IMR-90 (cell line): ENCODE measurements at regions not wholly inside any gene's neighbourhood (a gene's known extent, or its start where the extent isn't known, plus 50 kb on each side); places are given as distances from the start of the nearest gene placed in this dataset.
A peak's percentile ranks its signal among the peaks of the same experiment; 100 is the strongest.

Experiments
- ATAC-seq: fragments of 200-7000 bp; cut with Tn5 transposase; 2 replicates; pipeline ENCODE4 v1.9.1; 2020; ENCODE audit warnings: low read depth, mild to moderate bottlenecking, moderate library complexity
- BruUV-seq: library from RNA; stranded (reverse); fragments of 400-500 nt; replicated peaks from 2 replicates; lab custom pipeline; 2021; lab: Mats Ljungman, UMichigan
- CTCF ChIA-PET: fragments of 300-600 bp; formaldehyde crosslinking; extraction: SDS; loops from one replicate; lab custom pipeline; 2021; ENCODE audit warnings: antibody characterized with exemption; lab: Yijun Ruan, JAX
- POLR2A ChIA-PET: fragments of 300-600 bp; sonication (Branson Sonifier 250); formaldehyde crosslinking; loops from one replicate; lab custom pipeline; 2022; ENCODE audit warnings: antibody characterized with exemption; ENCODE audit not compliant: unreplicated experiment; lab: Charles Lee
- DNase-seq: peaks from one replicate; pipeline ENCODE4 v3.0.0; 2013
- H2AFZ ChIP-seq: replicated peaks from 2 replicates; pipeline ENCODE3; 2013; ENCODE audit warnings: low read length, mild to moderate bottlenecking; ENCODE audit not compliant: poor library complexity
- H2AK5ac ChIP-seq: 2 replicates; pipeline ENCODE4 v1.6.1; 2013; ENCODE audit warnings: low read depth, low read length, inconsistent platforms
- H2AK9ac ChIP-seq: replicated peaks from 2 replicates; pipeline ENCODE3; 2013; ENCODE audit warnings: mild to moderate bottlenecking, low read depth, low read length, moderate library complexity; ENCODE audit not compliant: poor library complexity
- H2BK120ac ChIP-seq: 2 replicates; pipeline ENCODE4 v1.6.1; 2013; ENCODE audit warnings: low read depth, low read length, inconsistent platforms
- H2BK15ac ChIP-seq: 3 replicates; pipeline ENCODE4 v1.6.1; 2013; ENCODE audit warnings: low read depth, low read length, inconsistent platforms
- H2BK20ac ChIP-seq: 2 replicates; pipeline ENCODE4 v1.6.1; 2013; ENCODE audit warnings: low read depth, mild to moderate bottlenecking, inconsistent platforms, low read length, moderate library complexity
- H2BK5ac ChIP-seq: 2 replicates; pipeline ENCODE4 v1.6.1; 2013; ENCODE audit warnings: mild to moderate bottlenecking, low read depth, low read length, inconsistent platforms; ENCODE audit not compliant: poor library complexity, severe bottlenecking
- H3K14ac ChIP-seq: replicated peaks from 2 replicates; pipeline ENCODE4 v1.6.1; 2013; ENCODE audit warnings: low read depth, low read length, inconsistent platforms
- H3K18ac ChIP-seq: 2 replicates; pipeline ENCODE4 v1.6.1; 2013; ENCODE audit warnings: low read depth, low read length, control low read depth
- H3K23ac ChIP-seq: 2 replicates; pipeline ENCODE4 v1.6.1; 2013; ENCODE audit warnings: low read depth, low read length, inconsistent platforms
- H3K27ac ChIP-seq: 2 replicates; pipeline ENCODE4 v1.5.1; 2013; ENCODE audit warnings: mild to moderate bottlenecking, control low read depth, low read length; ENCODE audit not compliant: insufficient read depth
- H3K27me3 ChIP-seq: 2 replicates; pipeline ENCODE4 v1.6.1; 2013; ENCODE audit warnings: low read length; ENCODE audit not compliant: control insufficient read depth, insufficient read depth
- H3K36me3 ChIP-seq: 2 replicates; pipeline ENCODE4 v1.6.1; 2013; ENCODE audit warnings: low read length, mixed read lengths; ENCODE audit not compliant: control insufficient read depth, insufficient read depth
- H3K4ac ChIP-seq: 2 replicates; pipeline ENCODE4 v1.6.1; 2013; ENCODE audit warnings: low read depth, low read length, inconsistent platforms
- H3K4me1 ChIP-seq: 2 replicates; pipeline ENCODE4 v1.6.1; 2013; ENCODE audit warnings: low read length, mixed read lengths; ENCODE audit not compliant: control insufficient read depth, insufficient read depth
- H3K4me2 ChIP-seq: 2 replicates; pipeline ENCODE4 v1.6.1; 2013; ENCODE audit warnings: low read depth, mild to moderate bottlenecking, control low read depth, low read length, moderate library complexity
- H3K4me3 ChIP-seq: 2 replicates; pipeline ENCODE4 v1.5.1; 2013; ENCODE audit warnings: low read depth, mild to moderate bottlenecking, control low read depth, low read length, moderate library complexity; ENCODE audit not compliant: insufficient read depth
- H3K56ac ChIP-seq: 2 replicates; pipeline ENCODE4 v1.6.1; 2013; ENCODE audit warnings: low read length, inconsistent platforms; ENCODE audit not compliant: insufficient read depth; ENCODE audit errors: extremely low read depth
- H3K79me1 ChIP-seq, 2 experiments: 2 replicates each; pipeline ENCODE4 v1.6.1; 2013; ENCODE audit warnings: low read length in 2 of 2, inconsistent platforms in 1 of 2, low read depth in 1 of 2
- H3K9ac ChIP-seq: 2 replicates; pipeline ENCODE4 v1.6.1; 2013; ENCODE audit warnings: low read depth, low read length, control low read depth
- H3K9me1 ChIP-seq: 2 replicates; pipeline ENCODE4 v1.6.1; 2013; ENCODE audit warnings: low read length, inconsistent platforms; ENCODE audit not compliant: insufficient read depth
- H3K9me3 ChIP-seq: 2 replicates; pipeline ENCODE4 v1.6.1; 2013; ENCODE audit warnings: low read length; ENCODE audit not compliant: control insufficient read depth, insufficient read depth
- H4K20me1 ChIP-seq: 2 replicates; pipeline ENCODE4 v1.6.1; 2013; ENCODE audit warnings: low read length, inconsistent platforms; ENCODE audit not compliant: insufficient read depth
- H4K5ac ChIP-seq: 2 replicates; pipeline ENCODE4 v1.6.1; 2013; ENCODE audit warnings: mild to moderate bottlenecking, low read depth, low read length, control low read depth
- H4K8ac ChIP-seq, 2 experiments: 2 replicates each; pipeline ENCODE4 v1.6.1; 2013; ENCODE audit warnings: low read depth in 2 of 2, low read length in 2 of 2, control low read depth in 1 of 2, inconsistent platforms in 1 of 2
- H4K91ac ChIP-seq: 2 replicates; pipeline ENCODE4 v1.6.1; 2013; ENCODE audit warnings: low read depth, low read length, inconsistent platforms; ENCODE audit not compliant: insufficient read depth
- CEBPB ChIP-seq: IDR thresholded peaks from 2 replicates; pipeline ENCODE4 v1.6.1; 2012; ENCODE audit warnings: low read depth, low read length, improper control_type of control experiment
- CHD1 ChIP-seq: IDR thresholded peaks from 2 replicates; pipeline ENCODE4 v1.6.1; 2012; ENCODE audit warnings: low read depth, low read length, improper control_type of control experiment
- CTCF ChIP-seq: conservative IDR thresholded peaks from 2 replicates; pipeline ENCODE4 v1.5.1; 2012; ENCODE audit warnings: mild to moderate bottlenecking, low read depth, low read length, improper control_type of control experiment
- ELK1 ChIP-seq: fragments of 150-350 bp; IDR thresholded peaks from 2 replicates; pipeline ENCODE4 v1.6.1; 2016; ENCODE audit warnings: low read depth, mild to moderate bottlenecking, low read length, moderate library complexity, borderline replicate concordance
- FOS ChIP-seq: fragments of 150-350 bp; IDR thresholded peaks from 2 replicates; pipeline ENCODE4 v1.6.1; 2016; ENCODE audit warnings: low read depth, low read length
- RAD21 ChIP-seq: IDR thresholded peaks from 2 replicates; pipeline ENCODE4 v1.6.1; 2012; ENCODE audit warnings: low read length, improper control_type of control experiment
- RCOR1 ChIP-seq: IDR thresholded peaks from 2 replicates; pipeline ENCODE4 v1.6.1; 2012; ENCODE audit warnings: mild to moderate bottlenecking, low read length, improper control_type of control experiment; ENCODE audit not compliant: insufficient replicate concordance
- SMC3 ChIP-seq: fragments of 150-350 bp; IDR thresholded peaks from 2 replicates; pipeline ENCODE4 v1.6.1; 2016; ENCODE audit warnings: low read depth, mild to moderate bottlenecking, antibody characterized with exemption, low read length, moderate library complexity
- WGBS, 2 experiments: methylation state at CpG; one replicate each; pipeline versions ENCODE4 v1.1.5 to v1.1.7; 2013; ENCODE audit warnings: missing lambda C conversion rate in 2 of 2; ENCODE audit not compliant: insufficient read length in 1 of 2; ENCODE audit errors: extremely low coverage in 2 of 2; 5-methylcytosine and 5-hydroxymethylcytosine counted together
- dilution Hi-C: fragments of 300-500 bp; cut with HindIII; formaldehyde crosslinking; loops from one replicate; pipeline ENCODE4 v1.14.3; 2018; ENCODE audit warnings: low sequenced_read_pairs; ENCODE audit not compliant: unreplicated experiment
- in situ Hi-C: fragments of 300-500 bp; cut with MboI; formaldehyde crosslinking; loops from 3 replicates; pipeline ENCODE4 v1.14.3; 2019; ENCODE audit warnings: low sequenced_read_pairs, inconsistent platforms, mixed read lengths
- intact Hi-C: fragments of 100-400 bp; cut with micrococcal nuclease; formaldehyde crosslinking; loops from 2 replicates; pipeline ENCODE4 v1.10.0; 2022

- Histone ChIP-seq H4K8ac (no peak overlapping the region), H2BK120ac (no peak overlapping the region), H2AK5ac (no peak overlapping the region), H4K5ac (no peak overlapping the region), H4K20me1 (no peaks in the 10 kb centered on the region), H3K9me3 (no peaks in the 10 kb centered on the region), H3K36me3 (no peaks in the 10 kb centered on the region), H3K56ac (no peak overlapping the region), H2AFZ (no peak overlapping the region), H2BK20ac (no peak overlapping the region), H3K4ac (no peak overlapping the region), H3K27ac (no peak overlapping the region), H3K9ac (no peak overlapping the region), H2BK15ac (no peak overlapping the region), H3K18ac (no peak overlapping the region), H4K91ac (no peak overlapping the region), H2AK9ac (peak overlapping the region; percentile 55), H3K4me3 (no peak overlapping the region), H3K27me3 (peaks cover 1% of the 10 kb centered on the region; the same call in 1 of the 2 replicates), H3K9me1 (no peaks in the 10 kb centered on the region), H3K14ac (no peak overlapping the region), H3K4me2 (no peak overlapping the region), H3K79me1 (no peaks in the 10 kb centered on the region), H3K4me1 (peaks cover 7% of the 10 kb centered on the region), H2BK5ac (no peak overlapping the region), H3K23ac (no peak overlapping the region)
- intact Hi-C loops (loop anchor here (5.0 kb wide), 1 partner anchor 1500 kb away; no protein-coding TSS in a partner anchor), dilution Hi-C loops (no loop called here), in situ Hi-C loops (no loop called here)
- no peak for TF ChIP-seq CHD1
- TF ChIP-seq RCOR1 = no peak
- no peak for TF ChIP-seq FOS
- TF ChIP-seq ELK1 = no peak
- no peak for TF ChIP-seq CTCF
- TF ChIP-seq SMC3 = no peak
- no peak for TF ChIP-seq RAD21
- no peak for TF ChIP-seq CEBPB
- no peak for ATAC-seq
- DNase-seq = no peak
- ChIA-PET CTCF (no interaction called here), POLR2A (interaction anchor here (0.5 kb wide), 1 partner anchor 23 kb away, joined by 3 read pairs; no protein-coding TSS in a partner anchor)
- no TSS peak for BruUV-seq
- WGBS, 2 experiments = 83% methylated on average over 3 of the region's 5 CpGs; no CpG with 5 or more reads in 1 of the 2 experiments
Observed at GRCh38 chr7:155237730-155238129, 59.9 kb upstream of the INSIG1 start.
